NT2/D1 (cell line): ENCODE measurements at regions not wholly inside any gene's neighbourhood (a gene's known extent, or its start where the extent isn't known, plus 50 kb on each side); places are given as distances from the start of the nearest gene placed in this dataset.

Experiments used
- DNase-seq: peaks from one replicate; pipeline ENCODE4 v3.0.0-alpha.2; 2011; ENCODE audit warnings: low read depth, low spot score
- H3K27me3 ChIP-seq: 2 replicates; pipeline ENCODE4 v1.6.0; 2011; ENCODE audit warnings: mild to moderate bottlenecking; ENCODE audit not compliant: insufficient read length, insufficient read depth
- H3K36me3 ChIP-seq: 2 replicates; pipeline ENCODE4 v1.6.1; 2011; ENCODE audit warnings: mild to moderate bottlenecking, low read length, mixed read lengths; ENCODE audit not compliant: insufficient read depth, insufficient read length
- H3K4me1 ChIP-seq: 2 replicates; pipeline ENCODE4 v1.5.1; 2011; ENCODE audit not compliant: insufficient read depth, insufficient read length
- H3K4me3 ChIP-seq: 2 replicates; pipeline ENCODE4 v1.5.1; 2011; ENCODE audit warnings: low read depth; ENCODE audit not compliant: insufficient read length
- H3K9ac ChIP-seq: 2 replicates; pipeline ENCODE4 v1.6.0; 2011; ENCODE audit warnings: low read depth; ENCODE audit not compliant: insufficient read length
- H3K9me3 ChIP-seq: 2 replicates; pipeline ENCODE4 v1.5.1; 2011; ENCODE audit warnings: mild to moderate bottlenecking, low read length; ENCODE audit not compliant: insufficient read depth
- SUZ12 ChIP-seq: IDR thresholded peaks from 2 replicates; pipeline ENCODE4 v1.6.1; 2011; ENCODE audit not compliant: insufficient read length, insufficient read depth; ENCODE audit errors: extremely low read depth
- YY1 ChIP-seq: IDR thresholded peaks from 2 replicates; pipeline ENCODE4 v1.6.1; 2011; ENCODE audit not compliant: insufficient read length, insufficient read depth
- ZNF274 ChIP-seq: IDR thresholded peaks from 2 replicates; pipeline ENCODE4 v1.6.1; 2011; ENCODE audit warnings: mild to moderate bottlenecking, low read depth, low read length

DNA sequence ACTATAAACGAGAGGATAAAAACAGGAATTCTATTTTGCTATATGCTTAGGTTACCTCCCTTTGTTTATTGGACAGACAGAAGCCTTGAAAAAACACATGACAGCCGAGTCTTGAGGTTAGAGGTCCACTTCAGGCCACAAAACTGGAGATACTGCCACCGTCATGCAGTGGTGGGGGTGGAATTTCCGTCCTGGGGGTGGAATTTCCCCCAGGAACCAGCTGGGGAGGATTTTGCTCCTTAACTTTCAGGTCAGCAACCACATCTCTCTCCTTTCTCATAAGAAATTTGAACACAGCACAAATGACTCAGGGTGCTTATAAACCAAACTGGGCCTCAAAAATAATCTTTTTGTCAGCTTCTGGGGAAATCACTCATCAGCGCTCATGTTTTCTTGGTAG lies 545.8 kb upstream of the ADAMTS9 start:
- no peaks in the 10 kb centered on the region for H3K27me3 ChIP-seq
- TF ChIP-seq YY1 (no peak), SUZ12 (no peak), ZNF274 (no peak)
- 0 out of 2 replicates have a peak, but pooled peaks cover under 1% of the 10 kb centered on the region for H3K9me3 ChIP-seq
- no peak for DNase-seq
- no peak overlapping the region for H3K9ac ChIP-seq
- no peaks in the 10 kb centered on the region for H3K36me3 ChIP-seq
- H3K4me3 ChIP-seq = no peak overlapping the region
- no peaks in the 10 kb centered on the region for H3K4me1 ChIP-seq

GRCh38 chr3:65231544-65231943 lies 543.7 kb upstream of the ADAMTS9 start:
- no peak for TF ChIP-seq ZNF274
- no peak for TF ChIP-seq YY1
- DNase-seq = no peak
- H3K27me3 ChIP-seq = no peaks in the 10 kb centered on the region

DNA sequence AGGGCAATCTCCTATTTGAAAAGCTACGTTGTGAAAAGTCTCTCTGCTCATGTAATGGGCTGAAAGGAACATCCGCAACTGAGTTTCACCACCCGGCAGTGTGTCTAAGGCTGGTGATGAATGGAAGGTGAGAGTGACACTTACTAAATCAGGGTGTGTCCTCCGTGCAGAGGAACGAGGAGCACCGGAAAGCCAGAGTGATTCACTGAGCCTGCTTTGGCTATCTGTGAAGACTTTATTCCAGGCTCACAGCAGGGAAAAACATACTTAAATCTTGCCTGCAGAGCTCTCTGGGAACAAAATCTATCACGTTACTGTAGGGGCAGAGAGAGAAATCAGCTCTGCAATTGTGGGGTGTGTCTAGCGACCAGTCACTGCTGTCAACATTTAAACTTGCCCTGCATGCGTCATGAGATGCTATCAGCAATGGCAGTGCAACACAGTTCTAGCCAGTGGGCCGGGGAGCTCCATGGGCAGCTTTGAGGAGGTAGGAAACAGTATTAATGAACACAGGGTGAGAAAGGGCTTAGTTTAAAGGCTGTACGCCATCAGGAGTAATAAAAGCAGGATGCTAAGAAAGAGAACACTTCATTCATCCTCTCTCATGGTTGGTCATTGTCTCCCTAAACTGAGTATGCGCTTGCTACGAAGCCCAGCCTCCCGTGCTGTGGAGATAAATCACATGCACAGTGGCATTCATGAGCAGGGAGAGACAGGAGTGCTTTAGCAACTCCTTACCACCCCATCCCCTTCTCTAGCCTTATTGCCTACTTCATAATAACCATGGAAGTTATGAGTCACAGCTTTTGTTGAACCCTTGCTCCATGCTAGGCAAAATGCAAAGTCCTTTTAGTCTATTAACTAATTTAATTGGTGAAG lies 542.7 kb upstream of the ADAMTS9 start:
- no peaks in the 10 kb centered on the region for H3K9me3 ChIP-seq
- no peaks in the 10 kb centered on the region for H3K4me1 ChIP-seq
- no peak for DNase-seq
- no peak for TF ChIP-seq YY1
- TF ChIP-seq SUZ12 = no peak
- TF ChIP-seq ZNF274 = no peak
- H3K4me3 ChIP-seq = no peak overlapping the region
- H3K9ac ChIP-seq = no peak overlapping the region
- no peaks in the 10 kb centered on the region for H3K36me3 ChIP-seq
- no peaks in the 10 kb centered on the region for H3K27me3 ChIP-seq

More at GRCh38 chr3:65231544-65231943, 543.7 kb upstream of the ADAMTS9 start:
- Histone ChIP-seq H3K36me3 (no peaks in the 10 kb centered on the region), H3K9ac (no peak overlapping the region), H3K4me3 (no peak overlapping the region), H3K9me3 (no peaks in the 10 kb centered on the region), H3K4me1 (no peaks in the 10 kb centered on the region)

DNA sequence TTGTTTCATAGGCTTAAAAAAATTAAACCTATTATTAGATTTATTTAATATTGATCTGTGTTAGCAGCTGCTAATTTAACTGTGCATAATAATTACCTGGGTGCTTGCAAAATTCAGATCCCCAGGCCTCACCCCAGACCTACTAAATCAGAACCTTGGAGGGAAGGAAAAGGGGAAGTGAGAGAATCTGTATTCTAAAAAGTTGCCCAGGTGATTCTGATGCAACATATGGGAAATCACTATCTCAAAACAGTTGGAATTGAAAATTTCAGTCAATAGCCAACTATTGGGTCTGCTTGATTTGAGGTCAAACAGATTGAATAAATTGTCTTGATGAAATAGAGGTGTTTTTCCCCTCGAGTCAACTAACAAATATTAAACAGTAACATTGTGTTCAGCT lies 538.5 kb upstream of the ADAMTS9 start:
- no peak for DNase-seq
- TF ChIP-seq ZNF274 (no peak), SUZ12 (no peak), YY1 (no peak)
- H3K9me3 ChIP-seq = peaks cover 3% of the 10 kb centered on the region; the same call in 1 of the 2 replicates
- no peaks in the 10 kb centered on the region for H3K36me3 ChIP-seq
- no peak overlapping the region for H3K4me3 ChIP-seq
- no peak overlapping the region for H3K9ac ChIP-seq
- no peaks in the 10 kb centered on the region for H3K4me1 ChIP-seq
- H3K27me3 ChIP-seq = no peaks in the 10 kb centered on the region

DNA sequence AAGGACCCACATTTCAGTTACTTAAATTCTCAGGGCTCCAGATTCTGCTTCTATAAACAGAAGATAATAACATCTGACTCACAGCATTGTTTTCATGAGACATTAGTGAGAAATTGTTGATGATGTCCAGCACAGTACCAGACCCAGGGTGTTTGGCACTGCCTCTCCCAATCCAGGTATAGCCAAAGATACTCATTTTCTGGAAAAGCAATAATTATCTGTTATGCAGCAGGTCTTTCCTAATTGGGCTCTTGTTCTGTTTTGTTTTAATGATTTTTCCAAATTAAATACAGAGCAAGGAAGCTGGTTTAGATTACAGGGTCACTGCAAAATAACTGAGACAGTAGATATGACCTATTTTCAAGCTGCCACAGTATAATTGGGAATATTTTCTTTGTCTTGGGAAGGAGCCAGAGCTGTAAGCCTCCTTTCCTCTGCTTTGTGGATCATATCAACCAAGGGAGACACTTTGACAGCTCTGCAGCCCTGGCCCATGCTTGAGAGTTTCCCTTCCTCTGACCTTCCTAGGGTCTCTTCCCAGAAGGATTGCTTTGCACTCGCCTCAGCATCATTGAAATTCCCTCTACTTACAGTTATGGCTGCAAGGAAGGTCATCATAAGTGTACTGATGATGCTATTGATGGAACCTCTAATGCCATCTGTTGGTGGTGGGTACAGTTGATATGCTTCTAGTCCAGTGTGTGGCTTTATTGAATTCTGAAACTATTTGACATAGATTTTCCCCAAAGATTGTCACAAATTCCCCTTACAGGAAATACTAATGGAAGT lies 522.4 kb upstream of the ADAMTS9 start:
- DNase-seq = no peak
- Histone ChIP-seq H3K4me3 (no peak overlapping the region), H3K9me3 (no peaks in the 10 kb centered on the region), H3K27me3 (no peaks in the 10 kb centered on the region), H3K4me1 (no peaks in the 10 kb centered on the region), H3K9ac (no peak overlapping the region), H3K36me3 (no peaks in the 10 kb centered on the region)
- no peak for TF ChIP-seq YY1
- TF ChIP-seq SUZ12 = no peak
- no peak for TF ChIP-seq ZNF274

DNA sequence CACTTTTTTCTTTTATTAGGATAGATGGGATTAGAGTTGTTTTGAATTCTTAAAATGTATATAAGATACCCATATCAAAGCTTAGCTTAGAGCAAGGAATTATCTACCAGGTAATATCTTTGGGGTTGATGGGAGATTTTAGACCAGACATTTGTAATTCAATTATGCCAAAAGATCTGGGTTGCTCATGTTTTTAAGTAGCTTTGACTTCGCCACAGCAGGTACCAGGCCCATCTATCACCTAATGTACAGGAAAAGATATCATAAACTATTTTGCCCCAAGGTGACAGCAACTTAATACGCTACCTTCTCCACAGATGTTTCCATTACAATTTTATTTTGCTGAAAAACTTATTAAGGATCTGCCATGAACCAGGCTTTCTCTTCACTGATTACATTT lies 514.6 kb upstream of the ADAMTS9 start:
- Histone ChIP-seq H3K36me3 (no peaks in the 10 kb centered on the region), H3K4me1 (no peaks in the 10 kb centered on the region), H3K9me3 (no peaks in the 10 kb centered on the region), H3K9ac (no peak overlapping the region), H3K27me3 (no peaks in the 10 kb centered on the region), H3K4me3 (no peak overlapping the region)
- TF ChIP-seq YY1 = no peak
- no peak for TF ChIP-seq SUZ12
- TF ChIP-seq ZNF274 = no peak
- no peak for DNase-seq

- TF ChIP-seq SUZ12 = no peak
- no peak for TF ChIP-seq ZNF274
- no peak for TF ChIP-seq YY1
- no peak for DNase-seq
- H3K27me3 ChIP-seq = no peaks in the 10 kb centered on the region
- no peaks in the 10 kb centered on the region for H3K9me3 ChIP-seq
- no peaks in the 10 kb centered on the region for H3K36me3 ChIP-seq
- H3K4me1 ChIP-seq = no peaks in the 10 kb centered on the region
- H3K4me3 ChIP-seq = no peak overlapping the region
- no peak overlapping the region for H3K9ac ChIP-seq
Measured at GRCh38 chr3:65201926-65202325, 514.1 kb upstream of the ADAMTS9 start.
